ENCODE measurements at regions not wholly inside any gene's neighbourhood (a gene's known extent, or its start where the extent isn't known, plus 50 kb on each side); places are given as distances from the start of the nearest gene placed in this dataset.
"Not testable (repeated sequence)": the region's sequence is repeated elsewhere in the genome, so short reads cannot be mapped to it uniquely, and the experiment has no call there.

DNA sequence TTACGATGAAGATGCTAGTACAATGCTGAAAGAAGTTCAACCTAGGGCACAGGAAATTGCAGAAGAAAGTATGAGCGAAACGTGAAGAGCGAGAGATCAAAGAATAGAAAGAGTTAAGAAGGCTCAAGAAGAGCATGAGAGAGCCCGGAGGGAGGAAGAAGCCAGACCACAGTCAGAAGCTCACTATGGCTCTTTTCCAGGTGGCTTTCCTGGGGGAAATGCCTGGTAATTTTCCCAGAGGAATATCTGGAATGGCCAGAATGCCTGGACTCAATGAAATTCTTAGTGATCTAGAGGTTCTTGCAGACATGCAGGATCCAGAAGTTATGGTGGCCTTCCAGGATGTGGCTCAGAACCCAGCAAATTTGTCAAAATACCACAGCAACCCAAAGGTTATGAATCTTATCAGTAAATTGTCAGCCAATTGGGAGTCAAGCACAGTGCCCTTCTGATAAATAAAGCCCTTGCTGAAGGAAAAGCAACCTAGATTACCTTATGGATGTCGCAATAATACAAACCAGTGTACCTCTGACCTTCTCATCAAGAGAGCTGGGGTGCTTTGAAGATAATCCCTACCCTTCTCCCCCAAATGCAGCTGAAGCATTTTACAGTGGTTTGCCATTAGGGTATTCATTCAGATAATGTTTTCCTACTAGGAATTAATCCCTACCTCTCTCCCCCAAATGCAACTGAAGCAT lies 78.0 kb upstream of the ADGRL2 start:
- TF ChIP-seq, protein P1, sequence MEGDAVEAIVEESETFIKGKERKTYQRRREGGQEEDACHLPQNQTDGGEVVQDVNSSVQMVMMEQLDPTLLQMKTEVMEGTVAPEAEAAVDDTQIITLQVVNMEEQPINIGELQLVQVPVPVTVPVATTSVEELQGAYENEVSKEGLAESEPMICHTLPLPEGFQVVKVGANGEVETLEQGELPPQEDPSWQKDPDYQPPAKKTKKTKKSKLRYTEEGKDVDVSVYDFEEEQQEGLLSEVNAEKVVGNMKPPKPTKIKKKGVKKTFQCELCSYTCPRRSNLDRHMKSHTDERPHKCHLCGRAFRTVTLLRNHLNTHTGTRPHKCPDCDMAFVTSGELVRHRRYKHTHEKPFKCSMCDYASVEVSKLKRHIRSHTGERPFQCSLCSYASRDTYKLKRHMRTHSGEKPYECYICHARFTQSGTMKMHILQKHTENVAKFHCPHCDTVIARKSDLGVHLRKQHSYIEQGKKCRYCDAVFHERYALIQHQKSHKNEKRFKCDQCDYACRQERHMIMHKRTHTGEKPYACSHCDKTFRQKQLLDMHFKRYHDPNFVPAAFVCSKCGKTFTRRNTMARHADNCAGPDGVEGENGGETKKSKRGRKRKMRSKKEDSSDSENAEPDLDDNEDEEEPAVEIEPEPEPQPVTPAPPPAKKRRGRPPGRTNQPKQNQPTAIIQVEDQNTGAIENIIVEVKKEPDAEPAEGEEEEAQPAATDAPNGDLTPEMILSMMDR (IDR thresholded peaks at IDR 0.05; ENCODE audit: insufficient read depth, low read length) = not testable (repeated sequence)
- TF ChIP-seq, protein P2, sequence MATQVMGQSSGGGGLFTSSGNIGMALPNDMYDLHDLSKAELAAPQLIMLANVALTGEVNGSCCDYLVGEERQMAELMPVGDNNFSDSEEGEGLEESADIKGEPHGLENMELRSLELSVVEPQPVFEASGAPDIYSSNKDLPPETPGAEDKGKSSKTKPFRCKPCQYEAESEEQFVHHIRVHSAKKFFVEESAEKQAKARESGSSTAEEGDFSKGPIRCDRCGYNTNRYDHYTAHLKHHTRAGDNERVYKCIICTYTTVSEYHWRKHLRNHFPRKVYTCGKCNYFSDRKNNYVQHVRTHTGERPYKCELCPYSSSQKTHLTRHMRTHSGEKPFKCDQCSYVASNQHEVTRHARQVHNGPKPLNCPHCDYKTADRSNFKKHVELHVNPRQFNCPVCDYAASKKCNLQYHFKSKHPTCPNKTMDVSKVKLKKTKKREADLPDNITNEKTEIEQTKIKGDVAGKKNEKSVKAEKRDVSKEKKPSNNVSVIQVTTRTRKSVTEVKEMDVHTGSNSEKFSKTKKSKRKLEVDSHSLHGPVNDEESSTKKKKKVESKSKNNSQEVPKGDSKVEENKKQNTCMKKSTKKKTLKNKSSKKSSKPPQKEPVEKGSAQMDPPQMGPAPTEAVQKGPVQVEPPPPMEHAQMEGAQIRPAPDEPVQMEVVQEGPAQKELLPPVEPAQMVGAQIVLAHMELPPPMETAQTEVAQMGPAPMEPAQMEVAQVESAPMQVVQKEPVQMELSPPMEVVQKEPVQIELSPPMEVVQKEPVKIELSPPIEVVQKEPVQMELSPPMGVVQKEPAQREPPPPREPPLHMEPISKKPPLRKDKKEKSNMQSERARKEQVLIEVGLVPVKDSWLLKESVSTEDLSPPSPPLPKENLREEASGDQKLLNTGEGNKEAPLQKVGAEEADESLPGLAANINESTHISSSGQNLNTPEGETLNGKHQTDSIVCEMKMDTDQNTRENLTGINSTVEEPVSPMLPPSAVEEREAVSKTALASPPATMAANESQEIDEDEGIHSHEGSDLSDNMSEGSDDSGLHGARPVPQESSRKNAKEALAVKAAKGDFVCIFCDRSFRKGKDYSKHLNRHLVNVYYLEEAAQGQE (IDR thresholded peaks at IDR 0.05; ENCODE audit: insufficient replicate concordance, low read depth) = not testable (repeated sequence)
- not testable (repeated sequence) for TF ChIP-seq GABPA, POLR2AphosphoS5 (IDR thresholded peaks at IDR 0.05; ENCODE audit: low read depth)
